ENCODE measurements at regions not wholly inside any gene's neighbourhood (a gene's known extent, or its start where the extent isn't known, plus 50 kb on each side); places are given as distances from the start of the nearest gene placed in this dataset.

DNA sequence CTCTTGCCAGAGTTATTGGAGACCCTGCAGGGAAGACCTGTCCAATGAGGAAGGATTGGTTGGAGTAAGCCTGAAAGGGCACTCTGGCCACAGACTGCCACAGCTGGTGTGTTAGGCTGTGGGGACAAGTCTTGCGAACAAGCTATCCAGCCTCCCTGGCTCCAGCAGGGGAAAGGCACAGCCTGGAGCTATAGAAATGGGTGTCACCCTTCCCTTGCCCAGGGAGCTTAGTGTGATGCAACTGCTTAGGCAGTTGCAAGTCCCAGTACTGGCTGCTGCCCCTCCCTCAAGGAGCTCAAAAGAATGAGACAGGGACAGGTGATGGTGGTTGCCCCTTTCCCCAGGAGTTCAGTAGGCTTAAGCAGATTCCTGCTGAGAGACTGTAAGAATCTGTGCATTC lies 165.7 kb upstream of the CT83 start:
- Histone ChIP-seq H3K4me3 (ENCODE audit: extremely low read depth in 1 of 4, insufficient read depth in 2 of 4, low read depth in 3 of 4, low read length in 4 of 4) (no peak overlapping the region), H2BK5ac (ENCODE audit: low read depth, low read length) (no peak overlapping the region), H3K9ac (replicated peaks in 1 of 4; ENCODE audit: extremely low read depth in 1 of 4, low read depth in 3 of 4, low read length in 3 of 4) (no peak overlapping the region), H3K27me3 (replicated peaks in 1 of 4; ENCODE audit: control insufficient read depth in 3 of 4, extremely low read depth in 1 of 4, insufficient read depth in 3 of 4, low read length in 3 of 4) (no peaks in the 10 kb centered on the region), H3K18ac (ENCODE audit: extremely low read depth, low read length) (no peak overlapping the region), H3K4me2 (ENCODE audit: insufficient read depth in 1 of 2, low read depth in 2 of 2, low read length in 2 of 2) (no peak overlapping the region), H3K79me1 (ENCODE audit: low read depth, low read length) (no peaks in the 10 kb centered on the region), H4K20me1 (replicated peaks in 1 of 2; ENCODE audit: control insufficient read depth in 1 of 2, insufficient read depth in 2 of 2, low read length in 2 of 2) (no peaks in the 10 kb centered on the region), H3K79me2 (ENCODE audit: control insufficient read depth in 1 of 2, insufficient read depth in 2 of 2, low read length in 2 of 2) (no peaks in the 10 kb centered on the region), H3K23ac (ENCODE audit: insufficient read length) (no peak overlapping the region), H4K8ac (ENCODE audit: extremely low read depth, insufficient read depth, low read length) (no peak overlapping the region), H3K27ac (ENCODE audit: low read depth, low read length) (no peak overlapping the region), H3K14ac (ENCODE audit: insufficient read length) (no peak overlapping the region), H3K36me3 (ENCODE audit: control insufficient read depth in 2 of 4, insufficient read depth in 4 of 4, low read length in 3 of 4) (no peaks in the 10 kb centered on the region), H2AFZ (ENCODE audit: low read length) (no peak overlapping the region; the same call in 1 of the 2 replicates), H3K4ac (replicated peaks; ENCODE audit: insufficient read length, low read depth, low read length) (no peak overlapping the region), H2AK5ac (ENCODE audit: low read depth, low read length) (no peak overlapping the region), H3K9me3 (ENCODE audit: insufficient read depth in 2 of 2, low read depth in 1 of 2, low read length in 1 of 2) (no peaks in the 10 kb centered on the region), H2BK120ac (replicated peaks; ENCODE audit: low read depth, low read length) (no peak overlapping the region), H3K23me2 (ENCODE audit: low read depth, low read length) (no peaks in the 10 kb centered on the region), H2BK15ac (ENCODE audit: low read length) (no peak overlapping the region), H2BK20ac (ENCODE audit: low read length) (no peak overlapping the region), H3K56ac (replicated peaks; ENCODE audit: insufficient read length, low read depth, low read length) (no peak overlapping the region), H2BK12ac (ENCODE audit: low read depth, low read length) (no peak overlapping the region), H3K4me1 (replicated peaks in 1 of 4; ENCODE audit: control insufficient read depth in 3 of 4, insufficient read depth in 4 of 4, low read length in 3 of 4) (no peaks in the 10 kb centered on the region), H4K91ac (replicated peaks; ENCODE audit: insufficient read length, low read length) (no peak overlapping the region), H4K5ac (ENCODE audit: insufficient read length, low read depth, low read length) (no peak overlapping the region)
- FAIRE-seq = no peak
- POLR2A ChIA-PET (ENCODE audit: partially characterized antibody) = no interaction called here
- TF ChIP-seq TAF7 (optimal IDR thresholded peaks at IDR 0.05; ENCODE audit: borderline replicate concordance, low read depth, low read length) = no peak
- no peak for TF ChIP-seq RXRA (IDR thresholded peaks at IDR 0.05; ENCODE audit: insufficient read depth, low read depth, low read length)
- no peak for TF ChIP-seq SP4 (IDR thresholded peaks at IDR 0.05; ENCODE audit: low read length)
- no peak for DNase-seq (ENCODE audit: low read depth in 1 of 2, low spot score in 2 of 2)
- 100% methylated on average over 1 of the region's 1 CpG; no CpG with 5 or more reads in 1 of the 2 experiments for whole genome bisulfite sequencing, 2 experiments (ENCODE audit: extremely low coverage in 1 of 2, insufficient coverage in 1 of 2, insufficient read length in 1 of 2, insufficient replicate concordance in 2 of 2, low coverage in 1 of 2, low lambda C conversion rate in 2 of 2, missing lambda C conversion rate in 1 of 2)
- CTCF ChIA-PET (ENCODE audit: partially characterized antibody) = no interaction called here

All from H1 (cell line).